ENCODE measurements at regions not wholly inside any gene's neighbourhood (a gene's known extent, or its start where the extent isn't known, plus 50 kb on each side); places are given as distances from the start of the nearest gene placed in this dataset.

- 32% methylated on average over 23 of the region's 32 CpGs; no CpG with 5 or more reads in 1 of the 2 donors for WGBS, 2 donors (ENCODE audit: low coverage in 1 of 2)
- Histone ChIP-seq H3K4me3 (no peak overlapping the region), H3K4me1 (peaks cover 0 to 4% (median 0%) of the 10 kb centered on the region in 4 donors), H3K27me3 (peaks cover 9% of the 10 kb centered on the region), H3K36me3 (no peaks in the 10 kb centered on the region), H3K9me3 (peaks cover 0 to 4% of the 10 kb centered on the region in 2 donors), H3K27ac (no peak overlapping the region)
- in situ Hi-C loops (cut with MboI; ENCODE audit: low pct_ligation_motif_present in 1 of 4, low pct_unique_long_range_greater_than_20kb in 1 of 4, low sequenced_read_pairs in 3 of 4), result no loop called here
- intact Hi-C loops (cut with DNase I; ENCODE audit: low total_unique reads), result no loop called here
- no peak for DNase-seq
- no peak for TF ChIP-seq POLR2AphosphoS5 (IDR thresholded peaks at IDR 0.05)
- TF ChIP-seq EP300 (IDR thresholded peaks at IDR 0.05; ENCODE audit: low read depth), result no peak
- TF ChIP-seq CTCF (IDR thresholded peaks at IDR 0.05), result no peak
- no peak for TF ChIP-seq POLR2A (IDR thresholded peaks at IDR 0.05)
Measured at GRCh38 chr4:8939840-8940742, 68.5 kb upstream of the HMX1 start.

- no peaks in the 10 kb centered on the region for H3K36me3 ChIP-seq
- H3K4me1 ChIP-seq, result peaks cover 0 to 4% (median 0%) of the 10 kb centered on the region in 4 donors
- H3K27me3 ChIP-seq, result peaks cover 9% of the 10 kb centered on the region
- intact Hi-C loops (cut with DNase I; ENCODE audit: low total_unique reads), result no loop called here
- in situ Hi-C loops (cut with MboI; ENCODE audit: low pct_ligation_motif_present in 1 of 4, low pct_unique_long_range_greater_than_20kb in 1 of 4, low sequenced_read_pairs in 3 of 4), result no loop called here
- H3K27ac ChIP-seq, result no peak overlapping the region
- TF ChIP-seq CTCF (IDR thresholded peaks at IDR 0.05) (no peak), POLR2A (IDR thresholded peaks at IDR 0.05) (no peak), EP300 (IDR thresholded peaks at IDR 0.05; ENCODE audit: low read depth) (no peak), POLR2AphosphoS5 (IDR thresholded peaks at IDR 0.05) (no peak)
- 31% methylated on average over 15 of the region's 15 CpGs; no CpG with 5 or more reads in 1 of the 2 donors for WGBS, 2 donors (ENCODE audit: low coverage in 1 of 2)
- DNase-seq, result no peak
- H3K9me3 ChIP-seq, result peaks cover 0 to 4% of the 10 kb centered on the region in 2 donors
- no peak overlapping the region for H3K4me3 ChIP-seq
Measured at GRCh38 chr4:8939160-8939839, 67.7 kb upstream of the HMX1 start.

GRCh38 chr4:8938623-8939022 is 67.0 kb upstream of the HMX1 start:
- intact Hi-C loops (cut with DNase I; ENCODE audit: low total_unique reads), result no loop called here
- WGBS, 2 donors (ENCODE audit: low coverage in 1 of 2), result 68 to 100% methylated on average over 3 to 4 of the region's 5 CpGs

More at GRCh38 chr4:8938623-8939022, 67.0 kb upstream of the HMX1 start:
- H3K4me1 ChIP-seq, result peaks cover 0 to 4% (median 0%) of the 10 kb centered on the region in 4 donors
- in situ Hi-C loops (cut with MboI; ENCODE audit: low pct_ligation_motif_present in 1 of 4, low pct_unique_long_range_greater_than_20kb in 1 of 4, low sequenced_read_pairs in 3 of 4), result no loop called here
- no peak overlapping the region for H3K27ac ChIP-seq
- H3K27me3 ChIP-seq, result peaks cover 9% of the 10 kb centered on the region
- no peak for DNase-seq
- no peak overlapping the region for H3K4me3 ChIP-seq
- no peak for TF ChIP-seq CTCF (IDR thresholded peaks at IDR 0.05)
- H3K36me3 ChIP-seq, result no peaks in the 10 kb centered on the region
- H3K9me3 ChIP-seq, result peaks cover 0 to 4% of the 10 kb centered on the region in 2 donors

Data from transverse colon (tissue), 4 donors.